Skeletal muscle tissue (tissue), 3 donors: ENCODE measurements at regions not wholly inside any gene's neighbourhood (a gene's known extent, or its start where the extent isn't known, plus 50 kb on each side); places are given as distances from the start of the nearest gene placed in this dataset.

Source experiments
- H3K27ac ChIP-seq: one replicate; pipeline ENCODE4 v1.7.0; 2013; ENCODE audit warnings: mild to moderate bottlenecking, low read depth, low read length, inconsistent platforms
- H3K27me3 ChIP-seq, 3 donors: one replicate each; pipeline ENCODE4 v1.7.0; 2013; ENCODE audit warnings: low read length in 3 of 3; ENCODE audit not compliant: control insufficient read depth in 3 of 3, insufficient read depth in 3 of 3
- H3K36me3 ChIP-seq, 3 donors: one replicate each; pipeline ENCODE4 v1.7.0; 2013; ENCODE audit warnings: low read length in 3 of 3; ENCODE audit not compliant: control insufficient read depth in 3 of 3, insufficient read depth in 3 of 3
- H3K4me1 ChIP-seq, 3 donors: one replicate each; pipeline ENCODE4 v1.7.0; 2013; ENCODE audit warnings: low read length in 3 of 3, mild to moderate bottlenecking in 3 of 3; ENCODE audit not compliant: control insufficient read depth in 3 of 3, insufficient read depth in 3 of 3
- H3K4me3 ChIP-seq, 3 donors: one replicate each; pipeline ENCODE4 v1.7.0; 2013; ENCODE audit warnings: low read length in 3 of 3
- H3K9ac ChIP-seq, 3 donors: one replicate each; pipeline ENCODE4 v1.7.0; 2013; ENCODE audit warnings: low read length in 3 of 3, mild to moderate bottlenecking in 3 of 3, moderate library complexity in 2 of 3, low read depth in 1 of 3
- H3K9me3 ChIP-seq, 3 donors: one replicate each; pipeline ENCODE4 v1.7.0; 2013; ENCODE audit warnings: low read length in 3 of 3; ENCODE audit not compliant: control insufficient read depth in 3 of 3
- donor health status: Osteomylitis.

DNA sequence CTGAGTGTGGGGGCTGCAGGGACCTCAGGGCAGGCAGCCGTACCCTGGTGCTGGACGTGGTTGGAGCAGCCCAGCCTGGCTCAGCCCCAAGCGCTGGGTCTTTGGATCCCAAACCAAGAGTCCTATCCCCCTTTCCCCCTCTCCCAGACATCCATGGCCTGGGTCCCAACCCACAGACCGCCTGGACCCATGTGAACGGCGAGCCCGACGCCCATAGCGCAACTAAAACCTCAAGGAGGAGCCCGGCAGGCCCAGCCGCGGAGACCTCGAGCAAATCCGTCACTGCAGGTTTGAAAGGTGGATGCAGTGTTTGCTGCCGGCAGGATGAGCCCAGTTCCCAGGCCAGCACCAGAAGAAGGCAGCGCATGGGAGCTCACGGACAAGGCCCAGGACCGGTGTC lies 337.0 kb downstream of the BRD1 start:
- Histone ChIP-seq H3K36me3 (no peaks in the 10 kb centered on the region), H3K9ac (no peak overlapping the region), H3K4me1 (no peaks in the 10 kb centered on the region), H3K9me3 (peaks cover 0 to 3% (median 0%) of the 10 kb centered on the region in 3 donors), H3K27ac (no peak overlapping the region), H3K4me3 (no peak overlapping the region), H3K27me3 (no peaks in the 10 kb centered on the region)

- Histone ChIP-seq H3K27me3 (no peaks in the 10 kb centered on the region), H3K27ac (no peak overlapping the region), H3K9me3 (peaks cover 0 to 3% (median 0%) of the 10 kb centered on the region in 3 donors), H3K4me3 (no peak overlapping the region), H3K4me1 (no peaks in the 10 kb centered on the region), H3K36me3 (no peaks in the 10 kb centered on the region), H3K9ac (no peak overlapping the region)
Observed at GRCh38 chr22:49489821-49490220, 337.9 kb downstream of the BRD1 start.

DNA sequence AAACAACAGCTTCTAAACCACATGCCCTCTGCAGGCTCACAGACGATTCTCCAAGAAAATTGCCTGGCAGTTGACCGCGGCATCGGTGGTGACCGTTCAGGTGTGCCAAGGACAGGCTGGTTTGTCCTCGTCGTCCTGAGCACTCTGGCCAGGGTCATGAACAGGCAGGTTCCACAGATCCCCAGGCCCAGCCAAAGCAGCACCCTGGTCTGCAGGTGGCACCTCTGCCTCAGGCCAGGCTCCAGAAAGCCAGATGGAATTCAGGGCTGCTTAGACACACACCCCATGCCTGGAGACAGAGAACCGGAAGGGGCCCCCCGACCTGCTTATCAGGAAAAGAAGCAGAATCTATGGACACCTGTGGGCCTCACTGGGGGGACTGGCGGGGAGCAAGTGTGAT lies 338.7 kb downstream of the BRD1 start:
- H3K27me3 ChIP-seq, result peaks cover 0 to under 1% (median 0%) of the 10 kb centered on the region in 3 donors

GRCh38 chr22:49487950-49488349 lies 339.7 kb downstream of the BRD1 start:
- H3K4me1 ChIP-seq, result no peaks in the 10 kb centered on the region
- no peak overlapping the region for H3K27ac ChIP-seq
- peaks cover 3 to 11% (median 6%) of the 10 kb centered on the region in 3 donors for H3K27me3 ChIP-seq
- H3K9ac ChIP-seq, result no peak overlapping the region
- H3K9me3 ChIP-seq, result peaks cover 0 to 3% (median 0%) of the 10 kb centered on the region in 3 donors
- H3K4me3 ChIP-seq, result no peak overlapping the region
- H3K36me3 ChIP-seq, result no peaks in the 10 kb centered on the region

More for the DNA sequence above, 338.7 kb downstream of the BRD1 start:
- peaks cover 0 to 3% (median 0%) of the 10 kb centered on the region in 3 donors for H3K9me3 ChIP-seq
- no peak overlapping the region for H3K9ac ChIP-seq
- H3K4me3 ChIP-seq, result no peak overlapping the region
- H3K27ac ChIP-seq, result no peak overlapping the region
- no peaks in the 10 kb centered on the region for H3K4me1 ChIP-seq
- no peaks in the 10 kb centered on the region for H3K36me3 ChIP-seq

GRCh38 chr22:49486225-49486624 lies 341.4 kb downstream of the BRD1 start:
- Histone ChIP-seq H3K36me3 (no peaks in the 10 kb centered on the region), H3K9me3 (peaks cover 0 to 3% (median 0%) of the 10 kb centered on the region in 3 donors), H3K27me3 (peaks cover 12 to 25% (median 21%) of the 10 kb centered on the region in 3 donors), H3K4me1 (peaks cover 0 to 4% (median 0%) of the 10 kb centered on the region in 3 donors), H3K27ac (no peak overlapping the region), H3K9ac (no peak overlapping the region), H3K4me3 (no peak overlapping the region)

- Histone ChIP-seq H3K27me3 (peaks cover 13 to 26% (median 26%) of the 10 kb centered on the region in 3 donors), H3K4me1 (peaks cover 0 to 4% (median 0%) of the 10 kb centered on the region in 3 donors), H3K27ac (no peak overlapping the region), H3K4me3 (no peak overlapping the region), H3K36me3 (no peaks in the 10 kb centered on the region), H3K9ac (no peak overlapping the region), H3K9me3 (peaks cover 0 to 3% (median 0%) of the 10 kb centered on the region in 3 donors)
Observed at GRCh38 chr22:49483946-49484345, 343.7 kb downstream of the BRD1 start.

DNA sequence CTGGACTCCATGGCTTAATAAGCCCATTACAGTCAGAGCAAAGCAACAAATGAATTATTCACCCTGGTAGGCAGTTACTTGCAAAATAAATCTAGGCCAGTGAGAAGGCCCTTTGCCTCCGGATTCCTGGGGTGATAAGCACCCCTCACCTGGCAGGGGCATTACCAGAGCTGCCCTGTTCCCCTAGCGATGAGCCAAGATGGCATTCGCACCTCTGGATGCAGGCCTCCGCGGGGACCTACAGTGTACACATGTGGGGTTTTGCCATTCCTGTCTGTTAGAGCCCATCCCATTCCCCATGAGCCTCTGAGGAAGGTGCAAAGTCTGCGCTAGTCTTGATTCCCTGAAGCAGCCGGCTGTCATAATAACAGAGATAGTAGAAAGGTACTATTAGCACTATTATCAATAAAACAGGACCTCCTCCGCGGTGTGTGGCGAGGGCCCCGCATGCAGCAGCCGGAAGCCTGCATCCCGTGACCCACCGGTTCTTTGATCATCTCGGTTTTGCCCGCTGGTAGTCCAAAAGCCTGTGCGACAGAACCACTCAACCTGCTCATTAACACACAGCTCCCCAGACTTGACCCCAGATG lies 344.3 kb downstream of the BRD1 start:
- no peaks in the 10 kb centered on the region for H3K36me3 ChIP-seq
- peaks cover 0 to 3% (median 0%) of the 10 kb centered on the region in 3 donors for H3K9me3 ChIP-seq
- peaks cover 13 to 26% (median 26%) of the 10 kb centered on the region in 3 donors for H3K27me3 ChIP-seq
- H3K9ac ChIP-seq, result no peak overlapping the region
- H3K4me1 ChIP-seq, result peaks cover 0 to 4% (median 0%) of the 10 kb centered on the region in 3 donors
- no peak overlapping the region for H3K4me3 ChIP-seq
- H3K27ac ChIP-seq, result no peak overlapping the region

GRCh38 chr22:49482811-49483210 lies 344.9 kb downstream of the BRD1 start:
- Histone ChIP-seq H3K9me3 (no peaks in the 10 kb centered on the region), H3K27ac (no peak overlapping the region), H3K36me3 (no peaks in the 10 kb centered on the region), H3K9ac (no peak overlapping the region), H3K27me3 (peaks cover 13 to 26% (median 26%) of the 10 kb centered on the region in 3 donors), H3K4me3 (no peak overlapping the region), H3K4me1 (peaks cover 0 to 4% (median 0%) of the 10 kb centered on the region in 3 donors)

- Histone ChIP-seq H3K9me3 (no peaks in the 10 kb centered on the region), H3K9ac (no peak overlapping the region), H3K27me3 (peaks cover 13 to 26% (median 26%) of the 10 kb centered on the region in 3 donors), H3K4me1 (peaks cover 0 to 4% (median 0%) of the 10 kb centered on the region in 3 donors), H3K36me3 (no peaks in the 10 kb centered on the region), H3K4me3 (no peak overlapping the region), H3K27ac (no peak overlapping the region)
Observed at GRCh38 chr22:49481659-49482399, 345.8 kb downstream of the BRD1 start.
